WTC11 (cell line): ENCODE measurements at regions not wholly inside any gene's neighbourhood (a gene's known extent, or its start where the extent isn't known, plus 50 kb on each side); places are given as distances from the start of the nearest gene placed in this dataset.

Experiments
- CTCF ChIP-seq: fragments of 200-600 bp; IDR thresholded peaks from 2 replicates; pipeline ENCODE4 v1.8.0; 2022; ENCODE audit warnings: antibody characterized with exemption
- FOXJ3 ChIP-seq: sonication (generic); formaldehyde crosslinking; IDR thresholded peaks from 2 replicates; pipeline ENCODE4 v1.9.0; 2021; ENCODE audit warnings: missing genetic modification reagents, mild to moderate bottlenecking, borderline replicate concordance
- FOXK1 ChIP-seq: sonication (generic); formaldehyde crosslinking; IDR thresholded peaks from 2 replicates; pipeline ENCODE4 v1.8.0; 2022; ENCODE audit warnings: mild to moderate bottlenecking, moderate library complexity, missing genetic modification reagents
- IRF2 ChIP-seq: sonication (generic); formaldehyde crosslinking; IDR thresholded peaks from 2 replicates; pipeline ENCODE4 v1.8.0; 2022; ENCODE audit warnings: low read depth, missing genetic modification reagents, borderline replicate concordance
- MAX ChIP-seq: sonication (generic); formaldehyde crosslinking; IDR thresholded peaks from 2 replicates; pipeline ENCODE4 v1.8.0; 2022; ENCODE audit warnings: mild to moderate bottlenecking, missing genetic modification reagents
- NR1H2 ChIP-seq: sonication (generic); formaldehyde crosslinking; IDR thresholded peaks from 2 replicates; pipeline ENCODE4 v1.9.0; 2021; ENCODE audit warnings: mild to moderate bottlenecking, moderate library complexity, missing genetic modification reagents
- PREB ChIP-seq: sonication (generic); formaldehyde crosslinking; IDR thresholded peaks from 2 replicates; pipeline ENCODE4 v1.8.1; 2022; ENCODE audit warnings: mild to moderate bottlenecking, missing genetic modification reagents, moderate library complexity, borderline replicate concordance
- SP1 ChIP-seq: sonication (generic); formaldehyde crosslinking; conservative IDR thresholded peaks from 2 replicates; pipeline ENCODE4 v1.8.1; 2022; ENCODE audit warnings: missing genetic modification reagents
- STAT6 ChIP-seq: sonication (generic); formaldehyde crosslinking; conservative IDR thresholded peaks from 2 replicates; pipeline ENCODE4 v1.8.1; 2023; ENCODE audit warnings: mild to moderate bottlenecking, low read depth, missing genetic modification reagents, moderate library complexity
- ZNF219 ChIP-seq: sonication (generic); formaldehyde crosslinking; IDR thresholded peaks from 2 replicates; pipeline ENCODE4 v1.8.0; 2023; ENCODE audit warnings: missing genetic modification reagents, mild to moderate bottlenecking, borderline replicate concordance

GRCh38 chr5:61702784-61703183 lies 370.7 kb downstream of the ZSWIM6 start:
- TF ChIP-seq IRF2 (CRISPR knock-in tag) (no peak), CTCF (no peak), SP1 (CRISPR knock-in tag) (no peak), FOXJ3 (CRISPR knock-in tag) (no peak), MAX (no peak), FOXK1 (CRISPR knock-in tag) (no peak), PREB (CRISPR knock-in tag) (no peak), NR1H2 (CRISPR knock-in tag) (no peak), STAT6 (no peak), ZNF219 (CRISPR knock-in tag) (no peak)
